T-cell (primary cell): ENCODE measurements at regions not wholly inside any gene's neighbourhood (a gene's known extent, or its start where the extent isn't known, plus 50 kb on each side); places are given as distances from the start of the nearest gene placed in this dataset.

Source experiments
- ATAC-seq, 4 experiments: fragments of 200-7000 bp in 3 of 4; fragments of 150-1000 bp in 1 of 4; cut with Tn5 transposase; replicated peaks in 1 of 4; 1 replicate in 3 of 4; 2 replicates in 1 of 4; pipeline ENCODE4 v1.10.0; 2021; ENCODE audit warnings: moderate library complexity in 3 of 4, mild to moderate bottlenecking in 2 of 4, moderate number of reproducible peaks in 1 of 4
- CTCF ChIA-PET, 2 donors: fragments of 300-600 bp; sonication (Branson Sonifier 250); formaldehyde crosslinking; loops; one replicate each; lab custom pipeline; 2022; ENCODE audit warnings: antibody characterized with exemption in 2 of 2; lab: Charles Lee
- POLR2A ChIA-PET, 2 donors: fragments of 300-600 bp; sonication (Branson Sonifier 250); formaldehyde crosslinking; loops; one replicate each; lab custom pipeline; 2022; ENCODE audit warnings: antibody characterized with exemption in 2 of 2; lab: Charles Lee
- DNase-seq, 35 experiments: peaks; one replicate each; pipeline versions ENCODE4 v3.0.0 to v3.0.0-alpha.2; 2013 to 2023
- H3K27ac ChIP-seq: one replicate; pipeline ENCODE4 v1.5.1; 2013; ENCODE audit warnings: low read length
- H3K27me3 ChIP-seq, 2 experiments: replicated peaks in 1 of 2; 1 replicate in 1 of 2; 2 replicates in 1 of 2; pipeline versions ENCODE4 v1.6.1 to v1.7.0; 2013; ENCODE audit warnings: low read length in 1 of 2, mixed read lengths in 1 of 2; ENCODE audit not compliant: control insufficient read depth in 2 of 2, insufficient read depth in 2 of 2; ENCODE audit errors: extremely low read depth in 1 of 2
- H3K36me3 ChIP-seq, 2 donors: 1 replicate in 1 of 2; 2 replicates in 1 of 2; pipeline versions ENCODE4 v1.6.1 to v1.7.0; 2013; ENCODE audit warnings: low read length in 1 of 2; ENCODE audit not compliant: control insufficient read depth in 2 of 2, insufficient read depth in 1 of 2; ENCODE audit errors: extremely low read depth in 1 of 2
- H3K4me1 ChIP-seq, 2 experiments: 1 replicate in 1 of 2; 2 replicates in 1 of 2; pipeline versions ENCODE4 v1.6.1 to v1.7.0; 2013; ENCODE audit warnings: low read length in 2 of 2, mixed read lengths in 1 of 2; ENCODE audit not compliant: insufficient read depth in 2 of 2, control insufficient read depth in 1 of 2; ENCODE audit errors: extremely low read depth in 1 of 2
- H3K4me3 ChIP-seq, 2 donors: 1 replicate in 1 of 2; 2 replicates in 1 of 2; pipeline versions ENCODE4 v1.5.1 to v1.7.0; 2013; ENCODE audit warnings: mild to moderate bottlenecking in 2 of 2, low read length in 1 of 2, moderate library complexity in 1 of 2; ENCODE audit not compliant: control insufficient read depth in 1 of 2; ENCODE audit errors: extremely low read depth in 1 of 2
- H3K9me3 ChIP-seq: 2 replicates; pipeline ENCODE4 v1.7.0; 2013
- H3K27ac Mint-ChIP-seq, 2 donors: one replicate each; pipeline ENCODE4 v1.8.0; 2020 to 2021; ENCODE audit warnings: mild to moderate bottlenecking in 2 of 2, mixed read lengths in 2 of 2
- H3K27me3 Mint-ChIP-seq, 2 donors: one replicate each; pipeline ENCODE4 v1.8.0; 2021 to 2022; ENCODE audit warnings: mixed read lengths in 2 of 2
- H3K36me3 Mint-ChIP-seq: one replicate; pipeline ENCODE4 v1.8.0; 2021; ENCODE audit warnings: mixed read lengths
- H3K4me1 Mint-ChIP-seq, 3 donors: one replicate each; pipeline ENCODE4 v1.8.0; 2020 to 2022; ENCODE audit warnings: mixed read lengths in 3 of 3, mild to moderate bottlenecking in 1 of 3
- H3K4me3 Mint-ChIP-seq, 3 donors: one replicate each; pipeline ENCODE4 v1.8.0; 2020 to 2022; ENCODE audit warnings: mild to moderate bottlenecking in 3 of 3, mixed read lengths in 3 of 3, moderate library complexity in 3 of 3
- H3K9me3 Mint-ChIP-seq, 3 donors: one replicate each; pipeline ENCODE4 v1.8.0; 2020 to 2022; ENCODE audit warnings: mixed read lengths in 3 of 3
- WGBS: methylation state at CpG from one replicate; pipeline ENCODE4 v1.1.5; 2013; ENCODE audit warnings: missing lambda C conversion rate; ENCODE audit not compliant: insufficient coverage; 5-methylcytosine and 5-hydroxymethylcytosine counted together

DNA sequence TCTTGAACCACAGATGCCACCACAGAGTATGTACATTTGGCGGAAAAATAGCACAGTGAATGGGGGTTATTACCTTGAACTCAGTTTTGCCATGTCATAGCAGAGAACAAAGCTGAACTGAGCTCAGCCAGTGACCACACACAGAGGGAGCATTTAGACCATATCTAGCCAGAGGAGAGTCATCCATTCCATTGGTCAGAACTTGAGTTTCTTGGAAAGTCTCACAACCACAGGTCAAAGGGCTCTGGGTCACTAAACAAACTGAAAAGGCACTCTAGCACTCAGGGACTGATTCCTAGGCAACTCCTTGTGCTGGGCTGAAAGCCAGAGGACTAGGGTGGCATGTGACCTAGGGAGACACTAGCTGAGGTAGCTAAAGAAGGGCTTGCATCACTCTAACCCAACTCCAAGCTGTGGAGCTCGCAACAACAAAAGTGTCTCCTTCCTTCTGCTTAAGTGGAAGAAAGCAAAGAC is 239.7 kb upstream of the SEMA3D start:
- CTCF ChIA-PET: no interaction called here
- ATAC-seq: no peak
- no CpG with 5 or more reads among the region's 2 CpGs for WGBS
- POLR2A ChIA-PET: no interaction called here
- H3K36me3 Mint-ChIP-seq: no peaks in the 10 kb centered on the region
- Histone ChIP-seq H3K27me3 (no peaks in the 10 kb centered on the region), H3K4me1 (no peaks in the 10 kb centered on the region), H3K27ac (no peak overlapping the region), H3K4me3 (no peak overlapping the region), H3K9me3 (no peaks in the 10 kb centered on the region), H3K36me3 (no peaks in the 10 kb centered on the region)
- no peak overlapping the region for H3K27ac Mint-ChIP-seq
- no peaks in the 10 kb centered on the region for H3K27me3 Mint-ChIP-seq
- no peak overlapping the region for H3K4me3 Mint-ChIP-seq
- no peak for DNase-seq
- no peaks in the 10 kb centered on the region for H3K4me1 Mint-ChIP-seq
- peaks cover 4 to 14% (median 9%) of the 10 kb centered on the region in 3 donors for H3K9me3 Mint-ChIP-seq

GRCh38 chr7:85424298-85424697 is 237.4 kb upstream of the SEMA3D start:
- DNase-seq (no peak), ATAC-seq (no peak)
- H3K4me1 Mint-ChIP-seq: no peaks in the 10 kb centered on the region
- Histone ChIP-seq H3K4me1 (no peaks in the 10 kb centered on the region), H3K27ac (no peak overlapping the region), H3K9me3 (no peaks in the 10 kb centered on the region), H3K27me3 (no peaks in the 10 kb centered on the region), H3K4me3 (no peak overlapping the region), H3K36me3 (no peaks in the 10 kb centered on the region)
- WGBS: no CpG with 5 or more reads among the region's 7 CpGs
- CTCF ChIA-PET: no interaction called here
- no peak overlapping the region for H3K4me3 Mint-ChIP-seq
- peaks cover 0 to 4% (median 4%) of the 10 kb centered on the region in 3 donors for H3K9me3 Mint-ChIP-seq
- no peak overlapping the region for H3K27ac Mint-ChIP-seq
- H3K36me3 Mint-ChIP-seq: no peaks in the 10 kb centered on the region
- POLR2A ChIA-PET: interaction anchor here in 1 of 2 donors (0.7 kb wide), 1 partner anchor 14 kb away, joined by 6 read pairs; no protein-coding TSS in a partner anchor
- H3K27me3 Mint-ChIP-seq: no peaks in the 10 kb centered on the region

DNA sequence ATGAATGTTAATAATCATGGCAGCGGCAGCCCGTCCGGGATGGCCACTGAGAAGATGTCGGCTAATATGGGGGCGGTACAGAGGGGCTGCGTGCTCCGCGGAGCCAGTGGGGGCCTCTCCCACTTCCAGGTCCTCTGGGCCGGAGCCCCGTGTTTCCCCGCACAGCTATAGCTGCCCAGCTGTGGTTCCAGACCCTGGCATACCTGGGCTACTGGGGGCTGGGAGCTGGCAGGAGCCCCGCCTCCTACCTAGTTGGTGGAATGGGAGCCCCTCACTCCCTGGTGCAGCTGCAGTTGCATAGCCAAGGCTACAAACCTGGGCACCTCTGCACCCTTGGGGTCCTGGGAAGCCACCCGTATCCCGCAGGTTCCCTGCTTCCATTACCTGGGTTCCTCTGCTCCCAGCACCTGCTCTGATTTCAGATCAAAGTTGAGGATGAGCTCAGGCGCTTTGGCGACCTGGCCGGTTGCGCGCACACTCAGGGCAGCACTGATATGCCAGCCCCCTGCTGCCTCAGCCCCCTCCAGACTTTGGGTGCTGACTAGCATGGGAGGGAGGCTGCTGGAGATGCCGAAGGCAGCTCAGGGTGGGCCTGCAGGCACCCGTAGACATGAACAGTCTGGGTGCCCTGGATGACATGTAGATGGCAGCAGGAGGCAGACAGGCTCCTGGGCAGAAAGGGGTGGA is 236.5 kb upstream of the SEMA3D start:
- CTCF ChIA-PET: no interaction called here

DNA sequence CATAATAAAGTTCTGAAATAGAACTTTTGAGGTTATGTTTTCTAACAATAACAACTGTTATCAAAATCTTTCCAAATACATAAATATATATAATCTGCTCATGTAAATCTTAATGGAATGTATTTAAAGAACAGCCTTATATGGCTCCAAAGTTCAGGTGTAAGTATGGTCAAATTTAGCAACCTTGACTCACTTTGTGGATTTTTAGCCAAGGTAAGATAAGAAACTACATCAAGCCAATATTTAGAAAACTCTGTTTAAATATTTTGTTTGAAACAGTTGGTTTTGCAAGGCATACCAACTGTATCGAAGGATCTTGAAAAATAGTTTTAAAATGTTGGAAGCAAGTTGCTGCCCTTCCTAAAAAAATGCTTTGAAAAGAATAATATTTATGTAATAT is 228.9 kb upstream of the SEMA3D start:
- CTCF ChIA-PET: no interaction called here
- peaks cover 0 to 7% (median 3%) of the 10 kb centered on the region in 3 donors for H3K9me3 Mint-ChIP-seq
- no peaks in the 10 kb centered on the region for H3K36me3 Mint-ChIP-seq
- Histone ChIP-seq H3K36me3 (no peaks in the 10 kb centered on the region), H3K4me3 (no peak overlapping the region), H3K27ac (no peak overlapping the region), H3K9me3 (no peaks in the 10 kb centered on the region), H3K27me3 (no peaks in the 10 kb centered on the region), H3K4me1 (no peaks in the 10 kb centered on the region)
- WGBS: no CpG with 5 or more reads among the region's 1 CpG
- ATAC-seq (no peak), DNase-seq (no peak)
- POLR2A ChIA-PET: no interaction called here
- H3K4me1 Mint-ChIP-seq: no peaks in the 10 kb centered on the region
- no peak overlapping the region for H3K4me3 Mint-ChIP-seq
- no peak overlapping the region for H3K27ac Mint-ChIP-seq
- no peaks in the 10 kb centered on the region for H3K27me3 Mint-ChIP-seq

More for the DNA sequence above, 236.5 kb upstream of the SEMA3D start:
- H3K27ac Mint-ChIP-seq: no peak overlapping the region
- no peak overlapping the region for H3K27ac ChIP-seq
- H3K9me3 ChIP-seq: no peaks in the 10 kb centered on the region
- H3K4me1 ChIP-seq: no peaks in the 10 kb centered on the region
- H3K4me3 ChIP-seq: no peak overlapping the region
- H3K27me3 Mint-ChIP-seq: no peaks in the 10 kb centered on the region
- no peaks in the 10 kb centered on the region for H3K27me3 ChIP-seq
- WGBS: 88% methylated on average over 19 of the region's 21 CpGs
- H3K9me3 Mint-ChIP-seq: peaks cover 0 to 4% (median 3%) of the 10 kb centered on the region in 3 donors
- H3K36me3 Mint-ChIP-seq: no peaks in the 10 kb centered on the region
- no peak overlapping the region for H3K4me3 Mint-ChIP-seq
- DNase-seq (no peak), ATAC-seq (no peak)
- POLR2A ChIA-PET: no interaction called here
- no peaks in the 10 kb centered on the region for H3K36me3 ChIP-seq
- no peaks in the 10 kb centered on the region for H3K4me1 Mint-ChIP-seq

GRCh38 chr7:85413718-85414117 is 226.9 kb upstream of the SEMA3D start:
- no peak overlapping the region for H3K4me3 ChIP-seq
- no peaks in the 10 kb centered on the region for H3K27me3 ChIP-seq
- WGBS: 93% methylated on average over 3 of the region's 6 CpGs
- ChIA-PET CTCF (no interaction called here), POLR2A (interaction anchor here in 1 of 2 donors (0.5 kb wide), 1 partner anchor 198 kb away, joined by 3 read pairs; no protein-coding TSS in a partner anchor)
- H3K36me3 ChIP-seq: no peaks in the 10 kb centered on the region
- Mint-ChIP-seq H3K27me3 (no peaks in the 10 kb centered on the region), H3K27ac (no peak overlapping the region), H3K4me1 (no peaks in the 10 kb centered on the region), H3K36me3 (no peaks in the 10 kb centered on the region), H3K4me3 (no peak overlapping the region), H3K9me3 (peaks cover 0 to 7% (median 3%) of the 10 kb centered on the region in 3 donors)
- no peaks in the 10 kb centered on the region for H3K9me3 ChIP-seq
- DNase-seq (no peak), ATAC-seq (no peak)
- no peaks in the 10 kb centered on the region for H3K4me1 ChIP-seq
- H3K27ac ChIP-seq: no peak overlapping the region

- Mint-ChIP-seq H3K9me3 (peaks cover 0 to 7% (median 3%) of the 10 kb centered on the region in 3 donors), H3K27ac (no peak overlapping the region), H3K27me3 (no peaks in the 10 kb centered on the region), H3K4me3 (no peak overlapping the region), H3K4me1 (no peaks in the 10 kb centered on the region), H3K36me3 (no peaks in the 10 kb centered on the region)
- no peak for DNase-seq
- no peaks in the 10 kb centered on the region for H3K36me3 ChIP-seq
- H3K27ac ChIP-seq: no peak overlapping the region
- ChIA-PET CTCF (no interaction called here), POLR2A (no interaction called here)
- no CpG with 5 or more reads among the region's 3 CpGs for WGBS
- ATAC-seq: no peak
- H3K9me3 ChIP-seq: no peaks in the 10 kb centered on the region
- no peak overlapping the region for H3K4me3 ChIP-seq
- H3K4me1 ChIP-seq: no peaks in the 10 kb centered on the region
- H3K27me3 ChIP-seq: no peaks in the 10 kb centered on the region
Observed at GRCh38 chr7:85412912-85413311, 226.1 kb upstream of the SEMA3D start.
